ENCODE measurements at regions not wholly inside any gene's neighbourhood (a gene's known extent, or its start where the extent isn't known, plus 50 kb on each side); places are given as distances from the start of the nearest gene placed in this dataset.

DNA sequence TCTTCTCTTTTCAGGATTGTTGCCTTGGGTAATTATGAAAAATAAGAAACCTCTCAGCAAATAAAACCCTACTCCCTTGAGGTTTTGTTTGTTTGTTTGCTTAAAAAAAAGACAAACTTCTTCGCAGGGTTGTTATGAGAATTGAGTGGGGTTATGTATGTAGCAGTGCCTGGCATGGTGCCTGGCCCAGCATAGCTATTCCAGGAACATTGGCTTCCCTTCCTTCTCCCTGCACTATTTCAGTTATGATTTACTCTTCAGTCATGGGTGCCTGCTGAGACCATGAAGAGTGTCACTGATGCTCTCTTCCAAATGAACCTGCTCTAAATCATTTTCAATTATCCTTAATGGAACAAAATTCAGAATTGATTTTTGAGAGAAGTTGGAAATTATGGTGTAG lies 283.5 kb upstream of the ROPN1 start:
- Mint-ChIP-seq H3K27ac (ENCODE audit: unreplicated experiment) (no peak overlapping the region), H3K4me3 (ENCODE audit: unreplicated experiment) (no peak overlapping the region), H3K27me3 (ENCODE audit: insufficient read depth, unreplicated experiment) (peaks cover 12% of the 10 kb centered on the region), H3K4me1 (ENCODE audit: low read depth, unreplicated experiment) (no peaks in the 10 kb centered on the region), H3K36me3 (ENCODE audit: insufficient read depth, unreplicated experiment) (no peaks in the 10 kb centered on the region), H3K9me3 (ENCODE audit: unreplicated experiment) (no peaks in the 10 kb centered on the region)
- CTCF ChIA-PET: no interaction called here
- no peak for TF ChIP-seq CTCF (IDR thresholded peaks at IDR 0.05; ENCODE audit: insufficient read depth in 1 of 2, low read depth in 1 of 2, low read length in 1 of 2, severe bottlenecking in 1 of 2, unreplicated experiment in 1 of 2)
- Histone ChIP-seq H3K4me3 (ENCODE audit: low read depth, low read length) (no peak overlapping the region), H3K36me3 (ENCODE audit: control insufficient read depth, insufficient read depth, low read length) (no peaks in the 10 kb centered on the region), H3K9me3 (no peaks in the 10 kb centered on the region), H3K27me3 (replicated peaks; ENCODE audit: control insufficient read depth, insufficient read depth, low read length) (no peaks in the 10 kb centered on the region), H3K4me1 (no peaks in the 10 kb centered on the region)
- POLR2A ChIA-PET: no interaction called here
- intact Hi-C loops (cut with micrococcal nuclease; ENCODE audit: unreplicated experiment): no loop called here
- BruUV-seq (replicated peaks): no TSS peak
- no peak for DNase-seq

- Histone ChIP-seq H3K4me3 (ENCODE audit: low read depth, low read length) (no peak overlapping the region), H3K4me1 (no peaks in the 10 kb centered on the region), H3K36me3 (ENCODE audit: control insufficient read depth, insufficient read depth, low read length) (no peaks in the 10 kb centered on the region), H3K9me3 (no peaks in the 10 kb centered on the region), H3K27me3 (replicated peaks; ENCODE audit: control insufficient read depth, insufficient read depth, low read length) (no peaks in the 10 kb centered on the region)
- intact Hi-C loops (cut with micrococcal nuclease; ENCODE audit: unreplicated experiment): no loop called here
- peaks cover 12% of the 10 kb centered on the region for H3K27me3 Mint-ChIP-seq (ENCODE audit: insufficient read depth, unreplicated experiment)
- no peak for DNase-seq
- H3K9me3 Mint-ChIP-seq (ENCODE audit: unreplicated experiment): no peaks in the 10 kb centered on the region
- no peak for TF ChIP-seq CTCF (IDR thresholded peaks at IDR 0.05; ENCODE audit: insufficient read depth in 1 of 2, low read depth in 1 of 2, low read length in 1 of 2, severe bottlenecking in 1 of 2, unreplicated experiment in 1 of 2)
- H3K4me1 Mint-ChIP-seq (ENCODE audit: low read depth, unreplicated experiment): no peaks in the 10 kb centered on the region
- no peak overlapping the region for H3K4me3 Mint-ChIP-seq (ENCODE audit: unreplicated experiment)
- ChIA-PET CTCF (no interaction called here), POLR2A (no interaction called here)
- H3K27ac Mint-ChIP-seq (ENCODE audit: unreplicated experiment): no peak overlapping the region
- BruUV-seq (replicated peaks): no TSS peak
- H3K36me3 Mint-ChIP-seq (ENCODE audit: insufficient read depth, unreplicated experiment): no peaks in the 10 kb centered on the region
These were observed 284.2 kb upstream of the ROPN1 start for GRCh38 chr3:124276133-124276532.

DNA sequence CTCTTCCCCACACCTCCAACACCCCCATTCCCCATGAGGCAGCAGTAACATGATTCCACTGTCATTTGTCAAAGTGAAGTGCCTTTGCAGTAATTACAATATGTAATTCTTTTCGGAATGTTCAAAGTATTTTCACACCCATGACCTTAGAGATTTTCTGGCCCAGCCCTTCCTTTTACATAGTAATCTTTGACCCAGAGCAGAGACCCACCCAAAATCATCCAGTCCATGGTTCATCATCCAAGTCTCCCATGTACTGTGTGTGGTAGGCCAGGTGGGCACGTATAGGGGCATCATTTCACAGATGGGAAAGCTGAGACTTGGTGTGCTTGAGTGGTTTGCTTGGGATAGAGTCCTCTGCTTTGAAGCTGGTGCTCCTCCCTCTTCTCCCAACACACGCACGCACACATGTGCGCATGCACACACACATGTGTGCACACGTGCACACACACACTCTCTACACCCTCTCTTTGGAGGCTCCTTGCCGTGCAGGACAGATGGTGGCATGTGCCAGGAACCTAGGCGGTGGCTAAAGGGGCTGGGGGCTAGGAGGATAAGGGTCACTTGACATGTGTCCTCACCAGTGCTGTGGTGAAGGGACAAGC lies 284.7 kb upstream of the ROPN1 start:
- Histone ChIP-seq H3K4me1 (no peaks in the 10 kb centered on the region), H3K9me3 (no peaks in the 10 kb centered on the region), H3K27me3 (replicated peaks; ENCODE audit: control insufficient read depth, insufficient read depth, low read length) (no peaks in the 10 kb centered on the region), H3K36me3 (ENCODE audit: control insufficient read depth, insufficient read depth, low read length) (no peaks in the 10 kb centered on the region), H3K4me3 (ENCODE audit: low read depth, low read length) (no peak overlapping the region)
- no peaks in the 10 kb centered on the region for H3K4me1 Mint-ChIP-seq (ENCODE audit: low read depth, unreplicated experiment)
- H3K4me3 Mint-ChIP-seq (ENCODE audit: unreplicated experiment): no peak overlapping the region
- no peaks in the 10 kb centered on the region for H3K9me3 Mint-ChIP-seq (ENCODE audit: unreplicated experiment)
- no peak for DNase-seq
- H3K27me3 Mint-ChIP-seq (ENCODE audit: insufficient read depth, unreplicated experiment): peaks cover 15% of the 10 kb centered on the region
- intact Hi-C loops (cut with micrococcal nuclease; ENCODE audit: unreplicated experiment): no loop called here
- no peak overlapping the region for H3K27ac Mint-ChIP-seq (ENCODE audit: unreplicated experiment)
- POLR2A ChIA-PET: no interaction called here
- no TSS peak for BruUV-seq (replicated peaks)
- TF ChIP-seq CTCF (IDR thresholded peaks at IDR 0.05; ENCODE audit: insufficient read depth in 1 of 2, low read depth in 1 of 2, low read length in 1 of 2, severe bottlenecking in 1 of 2, unreplicated experiment in 1 of 2): no peak
- CTCF ChIA-PET: no interaction called here
- no peaks in the 10 kb centered on the region for H3K36me3 Mint-ChIP-seq (ENCODE audit: insufficient read depth, unreplicated experiment)
